Erythroblast (primary cell): ENCODE measurements at regions not wholly inside any gene's neighbourhood (a gene's known extent, or its start where the extent isn't known, plus 50 kb on each side); places are given as distances from the start of the nearest gene placed in this dataset.

ENCODE experiments used
- GATA1 ChIP-seq: IDR thresholded peaks from 2 replicates; pipeline ENCODE4 v1.6.1; 2011; ENCODE audit warnings: low read depth, mild to moderate bottlenecking, control low read depth, low read length, moderate library complexity
- POLR2A ChIP-seq: IDR thresholded peaks from 2 replicates; pipeline ENCODE4 v1.6.1; 2011; ENCODE audit warnings: mild to moderate bottlenecking, low read length

DNA sequence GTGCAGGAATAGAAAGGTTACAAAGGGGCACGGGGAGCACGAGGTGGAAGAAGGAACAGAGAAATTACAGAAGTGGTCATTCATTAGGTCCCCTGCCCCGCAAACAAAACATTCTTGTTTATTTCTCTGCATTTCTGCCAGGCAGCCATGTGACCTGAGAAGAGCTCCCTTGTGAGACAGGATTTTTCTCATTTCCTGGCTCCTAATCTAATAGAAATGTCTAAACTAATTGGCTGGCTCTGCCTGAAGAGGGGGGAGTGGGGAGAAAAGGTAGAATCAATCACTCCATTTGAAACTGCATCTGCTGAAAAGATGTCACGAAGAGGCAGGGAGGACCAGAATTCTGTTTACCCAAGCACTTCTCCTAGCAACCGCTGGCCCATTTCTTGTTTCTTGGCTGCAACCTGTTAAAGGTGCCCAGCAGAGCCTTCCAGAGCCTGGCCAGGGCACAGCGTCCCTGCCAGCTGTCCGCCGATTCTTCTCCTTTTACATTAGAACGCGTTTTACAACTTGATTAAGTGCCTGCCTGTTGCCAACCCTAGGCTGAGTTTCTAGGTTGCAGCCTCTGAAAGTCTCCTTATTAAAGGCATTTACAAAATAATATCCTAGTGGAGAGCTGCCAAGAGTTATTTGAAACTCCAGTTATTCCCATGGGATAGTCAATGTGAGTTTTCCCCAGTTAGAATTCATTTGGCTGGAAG is 1227.6 kb downstream of the TYW1 start:
- TF ChIP-seq POLR2A: no peak
- no peak for TF ChIP-seq GATA1
